D721Med (cell line): ENCODE measurements at regions not wholly inside any gene's neighbourhood (a gene's known extent, or its start where the extent isn't known, plus 50 kb on each side); places are given as distances from the start of the nearest gene placed in this dataset.

ENCODE experiments used
- DNase-seq: peaks from one replicate; pipeline ENCODE4 v3.0.0; 2011; ENCODE audit warnings: low spot score; ENCODE audit not compliant: insufficient read length
- FAIRE-seq: peaks from 2 replicates; lab custom pipeline; 2011; peaks lifted over from hg19 to GRCh38; lab: Jason Lieb, UNC
- TF ChIP-seq, protein P1 (sequence below): IDR thresholded peaks from 2 replicates; pipeline ENCODE4 v1.5.1; 2012; ENCODE audit warnings: mild to moderate bottlenecking, control low read depth; ENCODE audit not compliant: insufficient read depth; ENCODE audit errors: missing control alignments

GRCh38 chr20:11222243-11222642 lies 548.4 kb upstream of the JAG1 start:
- DNase-seq (no peak), FAIRE-seq (no peak)
- TF ChIP-seq, protein P1, sequence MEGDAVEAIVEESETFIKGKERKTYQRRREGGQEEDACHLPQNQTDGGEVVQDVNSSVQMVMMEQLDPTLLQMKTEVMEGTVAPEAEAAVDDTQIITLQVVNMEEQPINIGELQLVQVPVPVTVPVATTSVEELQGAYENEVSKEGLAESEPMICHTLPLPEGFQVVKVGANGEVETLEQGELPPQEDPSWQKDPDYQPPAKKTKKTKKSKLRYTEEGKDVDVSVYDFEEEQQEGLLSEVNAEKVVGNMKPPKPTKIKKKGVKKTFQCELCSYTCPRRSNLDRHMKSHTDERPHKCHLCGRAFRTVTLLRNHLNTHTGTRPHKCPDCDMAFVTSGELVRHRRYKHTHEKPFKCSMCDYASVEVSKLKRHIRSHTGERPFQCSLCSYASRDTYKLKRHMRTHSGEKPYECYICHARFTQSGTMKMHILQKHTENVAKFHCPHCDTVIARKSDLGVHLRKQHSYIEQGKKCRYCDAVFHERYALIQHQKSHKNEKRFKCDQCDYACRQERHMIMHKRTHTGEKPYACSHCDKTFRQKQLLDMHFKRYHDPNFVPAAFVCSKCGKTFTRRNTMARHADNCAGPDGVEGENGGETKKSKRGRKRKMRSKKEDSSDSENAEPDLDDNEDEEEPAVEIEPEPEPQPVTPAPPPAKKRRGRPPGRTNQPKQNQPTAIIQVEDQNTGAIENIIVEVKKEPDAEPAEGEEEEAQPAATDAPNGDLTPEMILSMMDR, result no peak

DNA sequence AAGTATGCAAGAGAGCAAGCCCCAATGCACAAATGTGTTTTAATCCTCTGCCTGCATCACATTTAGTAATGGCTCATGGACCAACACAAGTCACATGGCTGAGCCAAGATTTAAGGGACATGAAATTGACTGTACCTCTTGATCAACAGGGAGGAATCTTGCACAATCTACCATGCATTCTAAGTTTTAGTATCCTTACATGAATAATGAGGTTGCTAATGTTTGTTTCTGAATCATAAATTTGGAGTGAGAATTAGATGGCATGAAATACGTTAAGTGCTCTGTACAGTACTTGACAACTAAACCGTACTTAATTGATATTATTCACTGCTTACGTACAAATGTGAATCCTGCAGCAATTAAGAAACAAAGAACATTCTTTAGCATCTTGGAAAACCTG lies 553.8 kb upstream of the JAG1 start:
- no peak for FAIRE-seq
- DNase-seq, result no peak
- TF ChIP-seq, protein P1, result no peak

DNA sequence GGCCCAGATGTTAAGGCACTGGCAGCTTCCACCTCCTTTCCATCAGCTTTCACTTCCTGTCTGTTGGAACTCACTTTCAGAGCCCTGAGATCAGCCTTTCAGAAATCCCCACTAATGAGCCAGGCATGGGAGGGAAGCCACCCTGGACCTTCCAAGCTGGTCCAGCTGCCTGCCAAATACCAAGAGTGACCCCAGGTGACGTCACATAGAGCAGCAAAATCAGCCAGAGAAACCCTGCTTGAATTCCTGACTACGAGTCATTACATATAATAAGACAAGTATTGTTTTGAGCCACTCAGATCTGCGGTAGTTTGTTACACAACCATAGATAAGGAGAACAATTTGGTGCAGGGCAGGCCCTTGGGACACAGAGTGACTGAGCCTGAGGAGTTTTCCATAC lies 556.0 kb upstream of the JAG1 start:
- TF ChIP-seq, protein P1, result no peak
- DNase-seq, result no peak
- FAIRE-seq, result no peak

DNA sequence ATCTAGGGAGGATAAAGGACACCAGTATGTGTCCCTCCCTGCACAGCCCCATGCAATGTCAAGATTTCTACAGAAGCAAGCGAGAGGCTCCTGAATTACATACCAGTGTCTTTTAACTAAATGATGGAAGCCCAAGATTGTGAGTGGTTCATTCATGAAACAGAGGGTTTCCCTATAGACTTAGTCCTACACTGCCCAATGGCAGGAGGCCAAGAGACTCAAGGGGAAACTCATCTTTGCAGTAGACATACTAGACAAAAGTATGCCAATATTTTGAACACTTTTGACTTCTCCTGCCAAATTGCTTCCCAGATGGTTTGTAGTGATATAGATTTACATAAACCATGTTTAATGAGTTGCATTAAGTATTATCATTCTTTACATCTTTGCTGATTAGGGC lies 557.2 kb upstream of the JAG1 start:
- TF ChIP-seq, protein P1, result no peak
- FAIRE-seq, result no peak
- DNase-seq, result no peak

DNA sequence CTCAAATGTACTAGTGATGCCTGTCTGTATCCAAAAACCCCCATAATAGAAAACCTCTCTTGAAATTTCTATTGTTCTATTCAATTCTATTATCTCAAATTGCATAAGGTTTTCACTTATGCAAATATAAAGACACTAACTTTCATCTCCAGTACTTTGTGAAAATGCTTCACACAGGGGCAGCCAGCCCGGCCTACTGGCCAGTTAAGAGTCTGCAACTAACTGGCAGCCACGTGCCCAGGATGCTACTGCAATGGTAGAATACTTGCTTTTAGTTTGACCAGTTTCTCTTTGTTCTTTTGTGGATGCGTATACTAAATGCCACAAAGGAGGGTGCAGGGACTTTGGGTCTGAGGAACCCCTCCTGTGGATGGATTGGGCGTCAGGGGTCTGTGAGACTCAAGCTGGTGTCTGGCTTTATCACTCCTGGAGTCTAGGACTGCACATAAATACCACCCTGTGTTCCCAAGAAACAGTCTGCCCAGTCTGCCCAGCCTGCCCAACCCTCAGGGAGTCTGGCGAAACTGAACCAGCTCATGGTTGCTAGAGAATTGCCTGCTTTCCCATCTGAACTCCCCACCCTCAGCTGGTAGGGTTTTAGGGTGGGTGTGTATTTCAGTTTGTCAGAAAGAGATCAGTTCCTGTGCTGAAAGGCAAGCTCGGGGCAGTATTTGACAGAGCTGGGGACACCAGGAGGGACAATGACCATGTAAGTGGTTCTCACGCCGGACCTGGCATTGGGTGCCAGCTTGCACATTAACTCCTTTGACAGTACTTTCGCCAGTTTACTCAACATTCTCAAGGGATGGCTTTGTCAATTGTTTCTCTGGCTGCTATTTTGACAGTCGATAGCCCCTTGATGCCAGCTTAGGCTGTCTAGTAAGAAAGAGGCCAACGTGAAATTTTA lies 558.2 kb upstream of the JAG1 start:
- FAIRE-seq, result no peak
- no peak for DNase-seq
- TF ChIP-seq, protein P1, result no peak

- FAIRE-seq (no peak), DNase-seq (no peak)
- TF ChIP-seq, protein P1, result no peak
Observed at GRCh38 chr20:11232896-11233295, 559.1 kb upstream of the JAG1 start.

DNA sequence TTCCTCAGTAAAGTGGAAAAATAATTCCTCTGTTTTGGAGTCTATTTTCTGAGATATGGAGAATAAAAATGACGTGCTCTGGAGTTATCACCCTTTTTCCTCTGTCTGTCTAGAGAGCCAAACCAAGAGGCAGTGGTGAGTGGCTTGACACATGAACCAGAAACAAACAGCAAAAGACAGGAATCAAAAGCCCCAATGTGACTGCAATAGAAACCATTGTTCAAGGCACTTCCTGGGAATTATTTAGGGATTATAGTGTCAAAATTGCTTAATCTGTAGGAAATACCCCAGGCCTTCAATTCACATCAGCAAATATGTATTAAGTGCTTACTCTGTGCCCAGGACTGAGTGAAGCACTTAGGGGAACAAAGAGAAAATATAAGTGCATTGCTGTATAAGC lies 560.4 kb upstream of the JAG1 start:
- TF ChIP-seq, protein P1, result no peak
- no peak for DNase-seq
- no peak for FAIRE-seq
